ENCODE measurements at regions not wholly inside any gene's neighbourhood (a gene's known extent, or its start where the extent isn't known, plus 50 kb on each side); places are given as distances from the start of the nearest gene placed in this dataset.
"Not testable (repeated sequence)": the region's sequence is repeated elsewhere in the genome, so short reads cannot be mapped to it uniquely, and the experiment has no call there.

DNA sequence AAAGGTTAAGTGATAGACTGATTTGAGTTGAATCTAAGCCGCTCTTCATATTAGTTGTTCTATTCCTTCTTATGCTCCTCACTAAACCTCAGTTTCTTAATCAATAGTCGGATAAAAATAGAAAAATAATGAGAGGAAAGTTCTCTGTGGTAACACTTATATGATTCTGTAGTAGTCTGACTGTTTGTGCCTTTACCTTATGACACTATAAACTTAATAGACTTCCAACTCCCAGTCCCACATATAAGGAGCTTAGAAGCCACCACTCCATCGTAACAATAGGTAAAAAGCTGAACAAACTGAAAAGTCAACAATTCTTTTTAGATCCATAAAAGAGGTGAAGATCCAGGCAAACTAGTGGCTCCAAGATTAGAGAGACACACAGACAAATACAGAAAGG, 192.3 kb downstream of the SPDYE17 start:
- H3K27ac ChIP-seq (ENCODE audit: low read depth, low read length, poor library complexity, severe bottlenecking); H3K9me3 ChIP-seq (ENCODE audit: low read depth, low read length, poor library complexity, severe bottlenecking); H3K27me3 ChIP-seq (replicated peaks; ENCODE audit: insufficient read depth, low read depth, low read length, poor library complexity); BruUV-seq (replicated peaks); POLR2A ChIA-PET (ENCODE audit: low non-redundant PET); CTCF ChIA-PET; DNase-seq (ENCODE audit: low spot score); H3K36me3 ChIP-seq (ENCODE audit: insufficient read depth, low read length, poor library complexity, severe bottlenecking); intact Hi-C loops (cut with micrococcal nuclease; ENCODE audit: unreplicated experiment); H3K4me3 ChIP-seq (ENCODE audit: low read depth, low read length, poor library complexity, severe bottlenecking); H3K4me1 ChIP-seq (ENCODE audit: insufficient read depth, low read length, poor library complexity, severe bottlenecking): not testable (repeated sequence)

DNA sequence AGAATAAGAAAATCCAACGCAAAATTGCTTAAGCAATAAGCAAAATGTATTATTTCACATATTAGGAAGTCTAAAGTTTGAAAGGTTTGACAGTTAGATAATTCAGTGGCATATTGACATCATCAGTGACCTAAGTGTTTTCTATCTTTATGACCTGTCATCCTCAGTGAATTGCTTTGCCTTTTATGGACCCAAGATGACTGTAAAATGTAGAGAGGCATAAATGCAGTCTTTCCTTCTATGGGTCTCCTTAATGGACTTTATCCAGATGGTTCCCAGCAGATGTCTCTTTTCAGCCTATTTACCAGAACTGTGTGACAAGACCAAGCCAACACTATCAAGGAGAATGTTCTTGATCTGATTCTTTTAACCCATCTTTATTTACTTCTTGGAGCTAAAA, 192.9 kb downstream of the SPDYE17 start:
- H3K9me3 ChIP-seq (ENCODE audit: low read depth, low read length, poor library complexity, severe bottlenecking); intact Hi-C loops (cut with micrococcal nuclease; ENCODE audit: unreplicated experiment); H3K27me3 ChIP-seq (replicated peaks; ENCODE audit: insufficient read depth, low read depth, low read length, poor library complexity); DNase-seq (ENCODE audit: low spot score); POLR2A ChIA-PET (ENCODE audit: low non-redundant PET); H3K4me3 ChIP-seq (ENCODE audit: low read depth, low read length, poor library complexity, severe bottlenecking); CTCF ChIA-PET; H3K4me1 ChIP-seq (ENCODE audit: insufficient read depth, low read length, poor library complexity, severe bottlenecking); BruUV-seq (replicated peaks); H3K36me3 ChIP-seq (ENCODE audit: insufficient read depth, low read length, poor library complexity, severe bottlenecking); H3K27ac ChIP-seq (ENCODE audit: low read depth, low read length, poor library complexity, severe bottlenecking): not testable (repeated sequence)

DNA sequence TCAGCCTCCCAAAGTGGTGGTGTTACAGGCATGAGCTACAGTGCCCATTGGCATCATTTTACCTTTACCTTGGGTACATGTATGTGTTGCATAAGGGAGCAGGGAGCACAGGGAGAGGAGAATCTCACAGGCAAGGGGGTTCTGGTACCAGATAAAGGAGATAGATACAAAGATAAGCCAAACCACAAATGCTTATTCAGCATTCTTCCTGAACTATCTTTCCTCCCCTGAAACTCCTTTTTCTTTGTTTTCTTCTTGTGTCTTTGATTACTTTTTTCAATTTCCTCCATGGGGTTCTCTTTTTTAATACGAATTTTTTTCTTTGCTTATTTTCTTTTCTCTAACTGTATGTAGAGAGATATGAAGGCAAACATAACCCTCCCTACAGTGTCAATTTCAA, 193.8 kb downstream of the SPDYE17 start:
- H3K27ac ChIP-seq (ENCODE audit: low read depth, low read length, poor library complexity, severe bottlenecking); POLR2A ChIA-PET (ENCODE audit: low non-redundant PET); BruUV-seq (replicated peaks): not testable (repeated sequence)

DNA sequence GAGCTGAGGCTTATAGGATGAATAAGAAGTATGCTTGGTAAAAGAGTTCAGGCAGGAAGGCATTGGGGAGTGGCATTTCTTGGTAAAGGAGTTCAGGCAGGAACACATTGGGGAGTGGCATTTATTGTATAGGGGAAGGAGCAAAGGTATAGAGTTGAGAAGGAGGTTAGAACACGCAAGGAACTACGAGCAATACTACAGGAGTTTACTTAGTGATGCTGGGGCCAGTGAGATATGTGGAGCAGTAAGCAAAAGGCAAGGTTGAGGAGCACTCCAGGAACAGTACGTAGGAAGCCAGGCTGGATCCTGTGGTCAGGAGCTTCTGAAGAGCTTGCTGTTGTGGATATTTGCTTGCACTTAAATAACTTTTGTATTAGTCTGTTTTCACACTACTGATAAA, 202.2 kb upstream of the POMZP3 start:
- intact Hi-C loops (cut with micrococcal nuclease; ENCODE audit: unreplicated experiment); H3K4me1 ChIP-seq (ENCODE audit: insufficient read depth, low read length, poor library complexity, severe bottlenecking); H3K4me3 ChIP-seq (ENCODE audit: low read depth, low read length, poor library complexity, severe bottlenecking); H3K27ac ChIP-seq (ENCODE audit: low read depth, low read length, poor library complexity, severe bottlenecking); BruUV-seq (replicated peaks); H3K36me3 ChIP-seq (ENCODE audit: insufficient read depth, low read length, poor library complexity, severe bottlenecking); CTCF ChIA-PET; POLR2A ChIA-PET (ENCODE audit: low non-redundant PET); DNase-seq (ENCODE audit: low spot score); H3K27me3 ChIP-seq (replicated peaks; ENCODE audit: insufficient read depth, low read depth, low read length, poor library complexity); H3K9me3 ChIP-seq (ENCODE audit: low read depth, low read length, poor library complexity, severe bottlenecking): not testable (repeated sequence)

More for the DNA sequence above, 193.8 kb downstream of the SPDYE17 start:
- H3K4me3 ChIP-seq (ENCODE audit: low read depth, low read length, poor library complexity, severe bottlenecking); CTCF ChIA-PET; DNase-seq (ENCODE audit: low spot score); H3K4me1 ChIP-seq (ENCODE audit: insufficient read depth, low read length, poor library complexity, severe bottlenecking); H3K9me3 ChIP-seq (ENCODE audit: low read depth, low read length, poor library complexity, severe bottlenecking); H3K27me3 ChIP-seq (replicated peaks; ENCODE audit: insufficient read depth, low read depth, low read length, poor library complexity); intact Hi-C loops (cut with micrococcal nuclease; ENCODE audit: unreplicated experiment); H3K36me3 ChIP-seq (ENCODE audit: insufficient read depth, low read length, poor library complexity, severe bottlenecking): not testable (repeated sequence)

DNA sequence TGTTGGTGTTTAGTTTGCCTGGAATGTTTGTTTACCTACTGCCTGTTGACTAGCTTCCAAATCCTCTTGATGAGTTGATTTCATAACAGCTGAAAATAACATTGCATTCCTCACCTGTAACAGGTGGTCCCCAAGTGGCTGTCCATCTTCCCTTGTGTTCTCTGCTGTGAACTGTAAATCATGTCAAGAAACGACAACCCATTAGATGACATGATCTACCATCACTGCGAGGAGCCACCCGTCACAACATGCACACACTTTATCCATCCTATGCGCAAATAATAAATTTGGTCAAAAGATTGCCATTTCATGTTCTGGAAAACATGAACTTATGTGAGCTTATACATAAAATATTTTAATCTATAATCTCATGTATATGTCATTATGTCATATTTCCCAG, 199.1 kb upstream of the POMZP3 start:
- BruUV-seq (replicated peaks); H3K4me3 ChIP-seq (ENCODE audit: low read depth, low read length, poor library complexity, severe bottlenecking); H3K9me3 ChIP-seq (ENCODE audit: low read depth, low read length, poor library complexity, severe bottlenecking); intact Hi-C loops (cut with micrococcal nuclease; ENCODE audit: unreplicated experiment); POLR2A ChIA-PET (ENCODE audit: low non-redundant PET); H3K27me3 ChIP-seq (replicated peaks; ENCODE audit: insufficient read depth, low read depth, low read length, poor library complexity); H3K4me1 ChIP-seq (ENCODE audit: insufficient read depth, low read length, poor library complexity, severe bottlenecking); H3K27ac ChIP-seq (ENCODE audit: low read depth, low read length, poor library complexity, severe bottlenecking); H3K36me3 ChIP-seq (ENCODE audit: insufficient read depth, low read length, poor library complexity, severe bottlenecking); DNase-seq (ENCODE audit: low spot score); CTCF ChIA-PET: not testable (repeated sequence)

DNA sequence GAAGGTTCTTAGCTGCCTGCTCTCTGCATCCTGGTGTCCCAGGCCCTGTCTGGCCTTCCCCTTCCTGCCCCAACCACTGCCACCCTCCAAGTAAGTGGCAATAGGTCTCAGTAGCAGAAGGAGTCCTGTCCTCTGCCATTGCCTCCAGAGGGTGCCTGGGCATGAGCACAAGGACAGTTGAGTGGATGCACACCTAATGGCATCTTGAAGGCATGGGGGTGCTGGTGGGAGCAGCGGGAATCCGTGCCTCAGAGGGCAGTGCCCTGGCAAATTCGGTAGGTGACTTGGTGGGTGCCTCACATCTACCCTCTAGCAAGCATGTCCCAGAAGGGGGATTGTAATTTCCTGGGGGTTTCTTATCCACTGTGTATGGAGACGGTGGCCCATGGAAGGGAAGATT, 182.8 kb upstream of the POMZP3 start:
- H3K4me3 ChIP-seq (ENCODE audit: low read depth, low read length, poor library complexity, severe bottlenecking); H3K27me3 ChIP-seq (replicated peaks; ENCODE audit: insufficient read depth, low read depth, low read length, poor library complexity); POLR2A ChIA-PET (ENCODE audit: low non-redundant PET); H3K27ac ChIP-seq (ENCODE audit: low read depth, low read length, poor library complexity, severe bottlenecking); BruUV-seq (replicated peaks); H3K36me3 ChIP-seq (ENCODE audit: insufficient read depth, low read length, poor library complexity, severe bottlenecking); intact Hi-C loops (cut with micrococcal nuclease; ENCODE audit: unreplicated experiment); H3K4me1 ChIP-seq (ENCODE audit: insufficient read depth, low read length, poor library complexity, severe bottlenecking); CTCF ChIA-PET; DNase-seq (ENCODE audit: low spot score); H3K9me3 ChIP-seq (ENCODE audit: low read depth, low read length, poor library complexity, severe bottlenecking): not testable (repeated sequence)

DNA sequence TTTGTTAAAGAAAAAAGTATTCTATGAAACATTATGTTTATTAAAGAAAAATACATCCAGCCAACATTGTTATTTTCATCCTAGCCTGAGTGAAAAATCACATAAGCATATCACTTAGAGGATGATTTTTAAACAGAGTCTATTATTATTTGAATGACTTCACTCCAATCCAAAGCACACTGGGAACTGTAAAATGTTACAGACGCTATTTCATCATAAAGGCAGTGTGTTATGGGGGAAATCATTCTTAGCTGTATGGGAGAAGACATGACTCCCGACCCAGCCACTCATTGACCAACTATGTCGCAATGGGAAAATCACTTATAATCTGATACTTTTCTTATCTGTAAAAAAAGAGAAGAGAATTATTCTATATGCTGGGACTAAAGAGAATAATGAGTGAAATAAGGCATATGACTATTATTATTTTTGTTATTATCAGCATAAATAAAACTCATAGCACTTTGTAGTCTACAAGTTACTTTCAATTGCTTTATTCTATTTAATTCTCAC, 180.6 kb upstream of the POMZP3 start:
- H3K36me3 ChIP-seq (ENCODE audit: insufficient read depth, low read length, poor library complexity, severe bottlenecking); DNase-seq (ENCODE audit: low spot score); BruUV-seq (replicated peaks); H3K4me3 ChIP-seq (ENCODE audit: low read depth, low read length, poor library complexity, severe bottlenecking); intact Hi-C loops (cut with micrococcal nuclease; ENCODE audit: unreplicated experiment); H3K27me3 ChIP-seq (replicated peaks; ENCODE audit: insufficient read depth, low read depth, low read length, poor library complexity); H3K9me3 ChIP-seq (ENCODE audit: low read depth, low read length, poor library complexity, severe bottlenecking); H3K4me1 ChIP-seq (ENCODE audit: insufficient read depth, low read length, poor library complexity, severe bottlenecking); H3K27ac ChIP-seq (ENCODE audit: low read depth, low read length, poor library complexity, severe bottlenecking); POLR2A ChIA-PET (ENCODE audit: low non-redundant PET); CTCF ChIA-PET: not testable (repeated sequence)

DNA sequence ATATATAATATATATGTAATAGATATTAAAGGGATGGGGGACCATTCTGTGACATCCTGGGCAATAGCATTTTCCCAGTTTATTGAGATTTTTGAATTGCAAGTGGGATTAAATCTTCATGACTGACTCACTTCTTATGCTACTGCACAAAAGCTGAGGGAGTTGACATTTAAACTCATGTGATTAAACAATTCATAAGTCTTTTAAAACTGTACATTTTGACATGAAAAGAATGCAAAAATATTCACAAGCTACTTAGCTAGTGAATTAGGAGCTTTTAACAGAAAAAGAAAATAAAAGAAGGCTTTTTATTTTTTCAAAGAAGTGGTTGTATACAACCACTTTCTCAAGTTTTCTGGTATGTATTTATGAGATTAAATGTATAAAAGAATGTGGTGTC, 179.4 kb upstream of the POMZP3 start:
- intact Hi-C loops (cut with micrococcal nuclease; ENCODE audit: unreplicated experiment); H3K4me3 ChIP-seq (ENCODE audit: low read depth, low read length, poor library complexity, severe bottlenecking); CTCF ChIA-PET: not testable (repeated sequence)

More for the DNA sequence above, 179.4 kb upstream of the POMZP3 start:
- POLR2A ChIA-PET (ENCODE audit: low non-redundant PET); H3K9me3 ChIP-seq (ENCODE audit: low read depth, low read length, poor library complexity, severe bottlenecking); H3K27me3 ChIP-seq (replicated peaks; ENCODE audit: insufficient read depth, low read depth, low read length, poor library complexity); H3K36me3 ChIP-seq (ENCODE audit: insufficient read depth, low read length, poor library complexity, severe bottlenecking); BruUV-seq (replicated peaks); H3K27ac ChIP-seq (ENCODE audit: low read depth, low read length, poor library complexity, severe bottlenecking); DNase-seq (ENCODE audit: low spot score); H3K4me1 ChIP-seq (ENCODE audit: insufficient read depth, low read length, poor library complexity, severe bottlenecking): not testable (repeated sequence)
